Activated T-cell treated with anti-CD3 and anti-CD28 coated beads, Interleukin-2, amount 50 U/mL, for 72 hours (primary cell): ENCODE measurements at regions not wholly inside any gene's neighbourhood (a gene's known extent, or its start where the extent isn't known, plus 50 kb on each side); places are given as distances from the start of the nearest gene placed in this dataset.

ENCODE experiments used
- ATAC-seq, 2 donors: fragments of 150-1000 bp; cut with Tn5 transposase; replicated peaks in 1 of 2; 2 replicates each; pipeline ENCODE4 v1.10.0; 2021; ENCODE audit warnings: moderate library complexity in 2 of 2, mild to moderate bottlenecking in 1 of 2
- DNase-seq, 2 donors: peaks; one replicate each; pipeline ENCODE4 v3.0.0; 2021 to 2022; ENCODE audit warnings: mixed read lengths in 1 of 2
- H3K27ac Mint-ChIP-seq: one replicate; pipeline ENCODE4 v1.8.0; 2022; ENCODE audit warnings: mild to moderate bottlenecking, moderate library complexity, mixed read lengths
- H3K27me3 Mint-ChIP-seq: one replicate; pipeline ENCODE4 v1.8.0; 2022; ENCODE audit warnings: low read depth, mixed read lengths
- H3K36me3 Mint-ChIP-seq, 2 donors: one replicate each; pipeline ENCODE4 v1.8.0; 2022; ENCODE audit warnings: mixed read lengths in 2 of 2, mild to moderate bottlenecking in 1 of 2; ENCODE audit not compliant: insufficient read depth in 2 of 2
- H3K4me1 Mint-ChIP-seq: one replicate; pipeline ENCODE4 v1.8.0; 2022; ENCODE audit warnings: low read depth, mixed read lengths
- H3K4me3 Mint-ChIP-seq, 2 donors: one replicate each; pipeline ENCODE4 v1.8.0; 2022; ENCODE audit warnings: mild to moderate bottlenecking in 2 of 2, mixed read lengths in 2 of 2, moderate library complexity in 2 of 2
- H3K9me3 Mint-ChIP-seq, 2 donors: one replicate each; pipeline ENCODE4 v1.8.0; 2022; ENCODE audit warnings: mixed read lengths in 2 of 2

GRCh38 chr7:46146454-46147255, 225.6 kb upstream of the IGFBP3 start:
- no peak overlapping the region for H3K27ac Mint-ChIP-seq
- ATAC-seq: no peak
- no peak overlapping the region for H3K4me3 Mint-ChIP-seq
- no peaks in the 10 kb centered on the region for H3K27me3 Mint-ChIP-seq
- H3K9me3 Mint-ChIP-seq: peaks cover 2 to 4% of the 10 kb centered on the region in 2 donors
- H3K36me3 Mint-ChIP-seq: no peaks in the 10 kb centered on the region
- DNase-seq: no peak
- no peaks in the 10 kb centered on the region for H3K4me1 Mint-ChIP-seq

- Mint-ChIP-seq H3K27ac (no peak overlapping the region), H3K4me3 (no peak overlapping the region), H3K9me3 (peaks cover 2 to 4% of the 10 kb centered on the region in 2 donors), H3K36me3 (no peaks in the 10 kb centered on the region), H3K4me1 (no peaks in the 10 kb centered on the region), H3K27me3 (no peaks in the 10 kb centered on the region)
- no peak for DNase-seq
- ATAC-seq: no peak
Measured at GRCh38 chr7:46145412-46145811, 224.3 kb upstream of the IGFBP3 start.

- no peak overlapping the region for H3K27ac Mint-ChIP-seq
- peaks cover 2 to 4% of the 10 kb centered on the region in 2 donors for H3K9me3 Mint-ChIP-seq
- DNase-seq (no peak), ATAC-seq (no peak)
- no peaks in the 10 kb centered on the region for H3K36me3 Mint-ChIP-seq
- H3K4me3 Mint-ChIP-seq: no peak overlapping the region
- H3K27me3 Mint-ChIP-seq: no peaks in the 10 kb centered on the region
- no peaks in the 10 kb centered on the region for H3K4me1 Mint-ChIP-seq
Measured at GRCh38 chr7:46143949-46144917, 223.2 kb upstream of the IGFBP3 start.

- no peak for ATAC-seq
- peaks cover 2 to 4% of the 10 kb centered on the region in 2 donors for H3K9me3 Mint-ChIP-seq
- H3K27me3 Mint-ChIP-seq: no peaks in the 10 kb centered on the region
- H3K27ac Mint-ChIP-seq: no peak overlapping the region
- no peak overlapping the region for H3K4me3 Mint-ChIP-seq
- H3K36me3 Mint-ChIP-seq: no peaks in the 10 kb centered on the region
- no peak for DNase-seq
- H3K4me1 Mint-ChIP-seq: no peaks in the 10 kb centered on the region
Measured at GRCh38 chr7:46143421-46143820, 222.3 kb upstream of the IGFBP3 start.

- ATAC-seq (no peak), DNase-seq (no peak)
- H3K27me3 Mint-ChIP-seq: no peaks in the 10 kb centered on the region
- no peak overlapping the region for H3K27ac Mint-ChIP-seq
- H3K4me1 Mint-ChIP-seq: no peaks in the 10 kb centered on the region
- H3K9me3 Mint-ChIP-seq: no peaks in the 10 kb centered on the region
- no peak overlapping the region for H3K4me3 Mint-ChIP-seq
- H3K36me3 Mint-ChIP-seq: no peaks in the 10 kb centered on the region
Measured at GRCh38 chr7:46139079-46139478, 218.0 kb upstream of the IGFBP3 start.

GRCh38 chr7:46137725-46138124, 216.7 kb upstream of the IGFBP3 start:
- no peak overlapping the region for H3K27ac Mint-ChIP-seq
- H3K27me3 Mint-ChIP-seq: no peaks in the 10 kb centered on the region
- no peak for ATAC-seq
- no peaks in the 10 kb centered on the region for H3K36me3 Mint-ChIP-seq
- no peak for DNase-seq
- H3K4me1 Mint-ChIP-seq: no peaks in the 10 kb centered on the region
- no peaks in the 10 kb centered on the region for H3K9me3 Mint-ChIP-seq
- no peak overlapping the region for H3K4me3 Mint-ChIP-seq

- H3K27ac Mint-ChIP-seq: peak overlapping the region; percentile 29
- no peak overlapping the region for H3K4me3 Mint-ChIP-seq
- ATAC-seq (no peak), DNase-seq (no peak)
- no peaks in the 10 kb centered on the region for H3K4me1 Mint-ChIP-seq
- H3K36me3 Mint-ChIP-seq: no peaks in the 10 kb centered on the region
- H3K9me3 Mint-ChIP-seq: no peaks in the 10 kb centered on the region
- H3K27me3 Mint-ChIP-seq: no peaks in the 10 kb centered on the region
Measured at GRCh38 chr7:46135557-46135956, 214.5 kb upstream of the IGFBP3 start.

GRCh38 chr7:46134795-46135194, 213.7 kb upstream of the IGFBP3 start:
- Mint-ChIP-seq H3K27ac (no peak overlapping the region), H3K27me3 (no peaks in the 10 kb centered on the region), H3K36me3 (no peaks in the 10 kb centered on the region), H3K4me1 (no peaks in the 10 kb centered on the region), H3K4me3 (no peak overlapping the region), H3K9me3 (no peaks in the 10 kb centered on the region)
- DNase-seq (no peak), ATAC-seq (no peak)

GRCh38 chr7:46134385-46134784, 213.3 kb upstream of the IGFBP3 start:
- no peak for DNase-seq
- H3K9me3 Mint-ChIP-seq: no peaks in the 10 kb centered on the region
- H3K4me1 Mint-ChIP-seq: no peaks in the 10 kb centered on the region
- no peaks in the 10 kb centered on the region for H3K27me3 Mint-ChIP-seq
- H3K4me3 Mint-ChIP-seq: no peak overlapping the region
- ATAC-seq: no peak
- H3K27ac Mint-ChIP-seq: no peak overlapping the region
- H3K36me3 Mint-ChIP-seq: no peaks in the 10 kb centered on the region

GRCh38 chr7:46133751-46134150, 212.7 kb upstream of the IGFBP3 start:
- ATAC-seq: no peak
- Mint-ChIP-seq H3K27ac (no peak overlapping the region), H3K4me3 (no peak overlapping the region), H3K4me1 (no peaks in the 10 kb centered on the region), H3K36me3 (no peaks in the 10 kb centered on the region), H3K9me3 (no peaks in the 10 kb centered on the region), H3K27me3 (no peaks in the 10 kb centered on the region)
- no peak for DNase-seq

GRCh38 chr7:46133072-46133471, 212.0 kb upstream of the IGFBP3 start:
- Mint-ChIP-seq H3K27ac (no peak overlapping the region), H3K27me3 (no peaks in the 10 kb centered on the region), H3K36me3 (no peaks in the 10 kb centered on the region), H3K9me3 (no peaks in the 10 kb centered on the region), H3K4me3 (no peak overlapping the region), H3K4me1 (no peaks in the 10 kb centered on the region)
- DNase-seq (no peak), ATAC-seq (no peak)

- DNase-seq (no peak), ATAC-seq (no peak)
- H3K4me1 Mint-ChIP-seq: no peaks in the 10 kb centered on the region
- H3K36me3 Mint-ChIP-seq: no peaks in the 10 kb centered on the region
- no peak overlapping the region for H3K27ac Mint-ChIP-seq
- no peaks in the 10 kb centered on the region for H3K27me3 Mint-ChIP-seq
- no peak overlapping the region for H3K4me3 Mint-ChIP-seq
- no peaks in the 10 kb centered on the region for H3K9me3 Mint-ChIP-seq
Measured at GRCh38 chr7:46131916-46132795, 211.1 kb upstream of the IGFBP3 start.

- ATAC-seq (no peak), DNase-seq (no peak)
- no peaks in the 10 kb centered on the region for H3K4me1 Mint-ChIP-seq
- H3K4me3 Mint-ChIP-seq: no peak overlapping the region
- no peak overlapping the region for H3K27ac Mint-ChIP-seq
- no peaks in the 10 kb centered on the region for H3K9me3 Mint-ChIP-seq
- no peaks in the 10 kb centered on the region for H3K27me3 Mint-ChIP-seq
- H3K36me3 Mint-ChIP-seq: no peaks in the 10 kb centered on the region
Measured at GRCh38 chr7:46129831-46130230, 208.8 kb upstream of the IGFBP3 start.
